ENCODE measurements at regions not wholly inside any gene's neighbourhood (a gene's known extent, or its start where the extent isn't known, plus 50 kb on each side); places are given as distances from the start of the nearest gene placed in this dataset.

DNA sequence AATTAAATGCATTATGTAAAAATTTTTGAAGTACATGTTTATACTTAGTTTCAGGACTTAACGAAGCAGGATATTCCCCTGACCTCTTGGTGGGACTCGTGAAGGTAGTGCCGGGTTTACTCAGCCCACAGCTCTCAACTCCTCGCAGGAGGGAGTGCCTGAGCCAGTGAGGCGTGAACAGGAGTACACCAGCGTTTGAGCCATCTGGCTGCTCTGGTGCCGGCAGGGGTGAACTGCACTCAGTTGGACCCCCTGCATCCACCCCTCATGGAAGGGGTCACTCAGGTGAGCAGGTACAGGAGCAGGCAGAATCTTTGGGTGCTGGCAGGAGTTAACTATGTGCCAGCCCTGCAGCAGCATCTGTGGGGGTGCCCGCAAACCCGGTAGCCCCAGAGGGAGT, 625.1 kb upstream of the PCDH15 start:
- TF ChIP-seq, protein P1, sequence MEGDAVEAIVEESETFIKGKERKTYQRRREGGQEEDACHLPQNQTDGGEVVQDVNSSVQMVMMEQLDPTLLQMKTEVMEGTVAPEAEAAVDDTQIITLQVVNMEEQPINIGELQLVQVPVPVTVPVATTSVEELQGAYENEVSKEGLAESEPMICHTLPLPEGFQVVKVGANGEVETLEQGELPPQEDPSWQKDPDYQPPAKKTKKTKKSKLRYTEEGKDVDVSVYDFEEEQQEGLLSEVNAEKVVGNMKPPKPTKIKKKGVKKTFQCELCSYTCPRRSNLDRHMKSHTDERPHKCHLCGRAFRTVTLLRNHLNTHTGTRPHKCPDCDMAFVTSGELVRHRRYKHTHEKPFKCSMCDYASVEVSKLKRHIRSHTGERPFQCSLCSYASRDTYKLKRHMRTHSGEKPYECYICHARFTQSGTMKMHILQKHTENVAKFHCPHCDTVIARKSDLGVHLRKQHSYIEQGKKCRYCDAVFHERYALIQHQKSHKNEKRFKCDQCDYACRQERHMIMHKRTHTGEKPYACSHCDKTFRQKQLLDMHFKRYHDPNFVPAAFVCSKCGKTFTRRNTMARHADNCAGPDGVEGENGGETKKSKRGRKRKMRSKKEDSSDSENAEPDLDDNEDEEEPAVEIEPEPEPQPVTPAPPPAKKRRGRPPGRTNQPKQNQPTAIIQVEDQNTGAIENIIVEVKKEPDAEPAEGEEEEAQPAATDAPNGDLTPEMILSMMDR (IDR thresholded peaks at IDR 0.05; ENCODE audit: insufficient read depth, low read depth, low read length), result no peak
- TF ChIP-seq EZH2 (IDR thresholded peaks at IDR 0.05; ENCODE audit: insufficient read depth, low read length), result no peak

Measured in astrocyte (in vitro differentiated cells and primary cell).